ENCODE measurements at regions not wholly inside any gene's neighbourhood (a gene's known extent, or its start where the extent isn't known, plus 50 kb on each side); places are given as distances from the start of the nearest gene placed in this dataset.

- DNase-seq: no peak
Observed at GRCh38 chr2:104563398-104563996, 290.4 kb upstream of the POU3F3 start.

DNA sequence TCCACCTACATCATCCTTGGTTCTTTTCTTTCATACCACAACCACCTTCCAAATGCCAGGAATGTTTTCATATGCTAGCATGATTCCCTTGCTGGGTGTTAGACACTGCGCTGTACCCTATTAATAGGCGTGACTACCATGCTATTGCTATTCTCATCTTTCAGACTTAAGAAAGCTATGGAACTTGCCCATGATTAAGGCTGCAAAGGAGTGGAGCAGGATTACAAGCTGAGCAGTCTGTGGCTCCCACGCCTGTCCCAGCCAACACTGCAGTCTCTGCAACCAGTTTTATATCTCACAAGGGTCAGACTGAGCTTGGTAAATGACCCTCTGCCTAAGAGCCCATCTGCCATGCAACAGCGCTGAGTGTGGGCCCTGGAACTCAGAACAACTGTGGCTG lies 285.7 kb upstream of the POU3F3 start:
- no peak for DNase-seq

DNA sequence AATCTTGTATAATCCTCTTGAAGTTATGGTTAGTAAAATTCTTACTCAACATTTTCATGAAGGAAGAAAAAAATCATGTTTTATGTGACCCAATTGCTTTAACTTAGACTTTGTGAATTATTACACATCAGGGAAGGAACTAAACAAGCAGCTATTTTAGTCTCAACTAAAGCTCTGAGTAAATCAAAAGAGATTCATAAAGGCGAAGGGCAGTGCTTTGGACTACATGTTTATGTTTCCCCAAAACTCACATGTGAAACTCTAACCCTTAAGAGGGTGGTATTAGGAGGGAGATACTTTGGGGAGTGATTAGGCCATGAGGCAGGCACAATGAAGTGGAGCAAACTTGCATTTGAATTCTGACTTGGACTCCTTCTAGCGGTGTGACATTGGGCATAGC lies 283.7 kb upstream of the POU3F3 start:
- DNase-seq: no peak

DNA sequence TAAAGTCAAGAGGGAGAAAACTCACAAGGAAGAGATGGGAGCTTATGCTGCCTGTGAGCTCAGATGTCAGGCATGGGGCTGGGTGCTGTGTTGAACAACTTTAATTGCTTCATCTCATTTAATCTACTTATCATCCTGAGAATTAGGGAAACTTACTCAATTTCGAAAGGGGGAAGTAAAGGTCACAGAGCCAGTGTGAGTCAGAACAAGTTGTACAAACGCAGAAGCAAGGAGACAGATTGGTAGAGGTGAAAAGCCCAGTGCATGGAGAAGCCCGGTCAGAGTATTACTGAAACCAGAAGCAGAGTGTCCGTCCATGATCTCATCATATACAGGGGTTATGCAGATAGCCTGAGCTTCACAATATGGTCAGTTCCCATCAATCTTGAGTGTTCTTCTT lies 281.1 kb upstream of the POU3F3 start:
- no peak for DNase-seq

DNA sequence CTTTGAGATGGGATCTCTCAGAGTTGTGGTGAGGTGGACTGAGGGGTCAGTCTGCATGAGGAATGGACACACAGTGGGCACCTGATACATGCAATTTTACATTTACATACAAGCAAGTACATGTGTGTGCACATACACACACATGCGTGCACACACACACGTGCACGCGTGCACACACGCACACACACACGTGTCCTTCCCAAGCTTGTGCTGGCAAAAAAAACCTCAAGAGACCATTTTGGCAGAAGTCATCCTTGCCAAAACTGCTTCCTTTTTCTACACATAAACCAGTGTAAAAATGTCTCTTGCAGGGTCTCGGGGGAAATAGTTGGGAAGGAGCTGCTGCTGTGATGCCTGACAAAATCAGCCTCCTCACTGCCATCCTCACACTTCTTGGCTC lies 279.5 kb upstream of the POU3F3 start:
- no peak for DNase-seq

DNA sequence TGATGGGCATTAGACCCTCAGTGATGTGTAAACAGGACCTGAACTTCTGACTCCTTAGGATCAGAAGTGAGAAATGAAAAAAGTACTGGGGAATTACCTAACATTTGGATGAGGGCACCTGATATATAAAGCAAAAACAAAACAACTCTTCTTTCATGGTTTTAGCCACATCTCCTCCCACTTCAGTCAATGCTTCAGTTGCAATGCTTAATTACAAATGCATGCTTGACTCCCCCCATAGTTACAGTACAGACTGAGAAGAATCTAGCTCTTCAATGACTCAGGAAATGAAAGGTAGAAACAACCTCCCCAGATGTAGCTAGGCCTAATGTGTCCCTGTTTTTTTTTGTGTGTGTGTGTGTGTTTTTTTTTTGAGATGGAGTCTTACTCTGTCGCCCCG lies 276.8 kb upstream of the POU3F3 start:
- DNase-seq: no peak

GRCh38 chr2:104582471-104582870 lies 271.4 kb upstream of the POU3F3 start:
- DNase-seq: no peak

- DNase-seq: no peak
Observed at GRCh38 chr2:104583811-104584210, 270.1 kb upstream of the POU3F3 start.

- no peak for DNase-seq
Observed at GRCh38 chr2:104584393-104584792, 269.5 kb upstream of the POU3F3 start.

DNA sequence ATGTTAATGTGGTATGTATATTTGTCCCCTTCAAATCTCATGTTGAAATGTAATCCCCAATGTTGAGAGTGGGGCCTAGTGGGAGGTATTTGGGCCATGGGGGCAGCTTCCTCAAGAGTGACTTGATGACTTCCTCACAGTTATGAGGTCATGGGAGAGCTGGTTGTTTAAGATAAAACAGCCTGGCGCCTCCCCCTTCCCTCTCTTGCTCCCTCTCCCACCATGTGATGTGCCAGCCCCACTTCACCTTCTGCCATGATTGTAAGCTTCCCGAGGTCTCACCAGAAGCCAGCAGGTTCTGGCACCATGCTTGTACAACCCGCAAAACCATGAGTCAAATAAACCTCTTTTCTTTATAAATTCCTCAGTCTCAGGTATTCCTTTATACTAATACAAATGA lies 258.3 kb upstream of the POU3F3 start:
- DNase-seq: no peak

- no peak for DNase-seq
Observed at GRCh38 chr2:104597942-104598341, 256.0 kb upstream of the POU3F3 start.

GRCh38 chr2:104598636-104599035 lies 255.3 kb upstream of the POU3F3 start:
- no peak for DNase-seq

DNA sequence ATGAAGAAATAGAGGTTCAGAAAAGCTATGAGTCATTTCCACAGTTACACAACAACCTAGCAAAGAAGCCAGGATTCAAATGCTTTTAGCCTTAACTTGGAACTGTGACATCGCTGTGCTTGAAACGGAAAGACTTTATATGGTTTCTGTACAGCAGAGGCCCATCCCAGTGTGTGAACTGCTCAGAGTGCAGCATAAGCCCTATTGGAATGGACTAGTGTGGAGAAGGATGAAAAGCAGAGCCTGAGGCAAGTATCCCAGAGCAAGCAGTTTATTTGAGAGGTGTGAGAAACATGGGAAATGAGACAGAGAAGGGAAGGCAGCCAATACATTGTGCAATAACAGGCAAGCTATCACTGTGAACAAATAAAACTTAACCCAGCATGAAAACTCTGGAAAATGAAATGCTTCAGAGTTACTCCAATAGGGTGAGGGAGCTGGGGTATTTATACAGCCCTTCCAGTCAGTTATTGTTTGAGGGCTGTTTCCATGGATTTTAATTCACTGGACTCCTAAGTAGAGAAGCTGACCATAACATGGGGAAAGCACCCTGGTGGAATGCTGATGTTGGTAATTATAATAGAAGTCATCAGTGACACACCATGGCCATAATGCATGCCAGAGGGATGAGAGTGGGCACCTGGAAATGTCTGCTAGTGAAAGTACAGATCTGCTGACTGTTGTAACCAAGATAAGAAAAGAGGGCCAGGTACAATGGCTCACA lies 254.0 kb upstream of the POU3F3 start:
- DNase-seq: no peak

- DNase-seq: no peak
Observed at GRCh38 chr2:104606056-104606455, 247.9 kb upstream of the POU3F3 start.

DNA sequence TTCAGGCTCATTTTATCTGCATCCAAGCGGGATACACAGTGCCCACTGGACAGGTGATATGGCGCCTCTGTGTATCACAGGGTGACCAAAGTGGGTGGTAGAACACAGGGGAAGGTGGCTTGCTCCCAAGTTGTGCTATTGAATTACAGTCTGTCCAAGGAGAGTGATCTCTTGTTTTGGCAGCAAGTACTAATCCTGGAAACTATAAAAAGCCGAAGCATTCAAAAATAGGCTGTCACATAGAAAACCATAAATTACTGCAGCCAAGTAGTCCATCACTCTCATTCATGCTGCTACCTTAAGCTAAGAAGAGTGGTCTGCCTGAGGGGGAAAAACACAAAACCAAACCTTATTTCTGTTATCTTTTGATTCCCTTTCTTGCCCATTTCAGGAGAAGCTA lies 237.1 kb upstream of the POU3F3 start:
- no peak for DNase-seq

DNA sequence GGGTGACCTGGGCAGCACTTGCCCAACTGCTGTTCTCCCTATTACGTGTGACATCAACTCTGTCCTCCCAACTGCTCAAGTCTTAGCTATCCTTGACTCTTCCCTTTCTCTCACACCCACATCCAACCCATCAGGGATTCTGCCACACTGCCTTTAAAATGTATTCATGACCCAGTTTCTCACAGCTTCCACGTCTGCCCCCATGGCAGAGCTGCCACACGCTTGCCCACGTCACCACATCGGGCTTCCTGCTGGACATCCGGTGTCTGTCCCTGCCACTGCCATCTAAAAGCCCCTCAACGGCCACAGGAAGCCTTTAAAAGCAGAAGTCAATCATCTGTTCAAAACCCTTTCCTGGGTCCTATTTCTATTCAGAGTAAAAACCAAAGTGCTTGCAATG lies 233.1 kb upstream of the POU3F3 start:
- DNase-seq: no peak

GRCh38 chr2:104635608-104636007 lies 218.3 kb upstream of the POU3F3 start:
- no peak for DNase-seq

DNA sequence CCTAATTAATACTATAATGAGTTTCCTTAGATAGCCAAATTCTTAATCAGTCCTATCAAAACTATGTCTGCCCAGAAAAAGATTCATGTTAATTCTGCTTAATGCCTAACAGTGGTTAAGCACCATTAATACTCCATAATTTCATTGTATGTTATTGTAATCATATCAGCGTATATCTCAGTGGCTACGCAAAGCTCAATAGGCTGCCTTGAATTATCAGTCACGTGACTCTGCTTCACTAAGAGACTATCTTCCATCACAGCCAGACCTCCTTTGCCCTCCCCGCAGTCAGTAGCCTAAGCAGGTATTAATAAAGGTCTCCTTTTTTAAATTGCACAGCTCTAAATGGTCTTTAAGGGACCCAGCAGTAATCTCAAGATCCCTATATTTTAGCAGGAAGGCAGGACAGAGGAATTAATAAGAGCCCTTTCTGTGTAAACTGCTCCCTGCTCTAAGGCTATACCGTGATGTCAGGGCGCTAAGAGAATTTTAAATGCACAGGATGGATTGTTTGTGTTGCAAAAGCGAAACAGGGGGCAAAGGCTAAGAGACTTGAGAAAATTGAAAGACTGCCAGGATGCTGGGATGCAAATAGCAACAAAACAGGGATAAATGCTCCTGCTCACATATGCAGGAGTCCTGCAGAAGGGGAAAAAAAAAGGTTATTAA lies 215.6 kb upstream of the POU3F3 start:
- no peak for DNase-seq

DNA sequence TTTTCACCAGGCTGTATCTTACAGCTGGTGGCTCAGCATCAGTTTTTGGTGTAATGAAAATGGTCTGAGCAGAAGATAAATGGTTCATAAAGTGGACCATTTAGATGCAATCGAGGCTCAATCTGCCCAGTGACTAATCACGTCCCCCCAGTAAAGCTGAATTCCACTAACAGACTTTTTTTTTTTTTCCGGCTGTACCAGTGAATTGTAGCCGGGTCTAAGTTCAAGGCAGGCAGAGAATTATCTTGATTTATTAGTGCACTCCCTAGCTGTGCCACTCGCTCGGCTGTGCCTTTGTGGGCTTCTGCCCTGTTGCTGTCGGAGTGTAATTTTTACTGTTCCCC lies 215.1 kb upstream of the POU3F3 start:
- DNase-seq: no peak

GRCh38 chr2:104641786-104642185 lies 212.1 kb upstream of the POU3F3 start:
- no peak for DNase-seq

DNA sequence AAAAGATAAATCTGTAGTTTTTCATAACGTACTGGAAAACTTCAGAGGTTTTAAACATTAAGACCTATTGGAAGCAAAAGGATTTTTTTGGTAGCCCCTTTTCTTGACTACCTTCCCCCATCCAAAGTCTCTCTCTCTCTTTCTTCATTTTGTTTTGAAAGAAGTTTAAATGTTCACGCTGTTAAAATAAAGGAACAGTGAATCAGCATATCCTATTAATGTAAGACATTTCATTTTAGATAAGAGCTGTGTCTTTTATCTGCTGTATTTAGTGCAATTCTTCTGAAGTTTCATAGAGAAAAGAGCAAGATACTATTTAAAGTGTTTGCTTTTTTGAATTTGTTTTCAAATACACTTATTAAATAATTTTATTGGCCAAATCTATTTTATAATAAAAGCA lies 205.5 kb upstream of the POU3F3 start:
- DNase-seq: no peak

DNA sequence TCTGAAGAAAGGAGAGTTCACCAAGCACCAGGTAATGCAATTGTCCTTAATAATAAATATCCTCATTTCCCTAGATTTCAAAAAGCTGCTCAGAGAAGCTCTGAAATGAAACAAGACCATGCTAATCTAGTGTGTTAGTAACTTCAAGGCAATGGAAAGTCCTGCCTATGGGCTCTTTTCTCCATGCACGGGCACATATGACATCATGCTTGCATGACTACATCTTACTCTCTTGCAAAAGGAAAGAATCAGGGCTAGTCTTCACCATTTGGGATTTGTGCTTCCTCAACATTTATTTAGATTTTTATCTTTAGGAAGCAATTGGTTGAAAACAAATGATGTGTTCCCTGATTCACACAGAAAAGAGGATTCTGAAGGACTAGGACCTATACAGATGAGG lies 204.0 kb upstream of the POU3F3 start:
- no peak for DNase-seq

DNA sequence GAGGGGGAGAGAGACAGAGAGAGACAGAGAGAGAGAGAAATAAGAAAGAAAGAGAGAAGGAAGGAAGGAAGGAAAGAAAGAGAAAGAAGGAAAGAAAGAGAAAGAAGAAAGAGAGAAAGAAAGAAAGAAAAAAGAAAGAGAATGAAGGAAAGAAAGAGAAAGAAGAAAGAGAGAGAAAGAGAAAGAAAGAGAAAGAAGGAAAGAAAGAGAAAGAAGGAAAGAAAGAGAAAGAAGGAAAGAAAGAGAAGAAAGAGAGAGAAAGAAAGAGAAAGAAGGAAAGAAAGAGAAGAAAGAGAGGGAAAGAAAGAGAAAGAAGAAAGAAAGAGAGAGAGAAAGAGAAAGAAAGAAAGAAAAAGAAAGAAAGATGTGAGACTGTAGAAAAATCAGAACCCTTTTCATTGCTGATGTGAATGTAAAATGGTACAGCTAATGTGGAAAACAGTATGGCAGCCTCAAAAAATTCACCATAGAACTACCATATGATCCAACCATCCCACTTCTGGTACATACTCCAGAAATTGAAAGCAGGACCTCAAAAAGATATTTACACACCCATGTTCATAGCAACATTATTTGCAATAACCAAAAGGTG lies 203.4 kb upstream of the POU3F3 start:
- DNase-seq: no peak

GRCh38 chr2:104654811-104655210 lies 199.1 kb upstream of the POU3F3 start:
- DNase-seq: no peak

All from T-helper 1 cell (primary cell).